OCI-LY7 (cell line): ENCODE measurements at regions not wholly inside any gene's neighbourhood (a gene's known extent, or its start where the extent isn't known, plus 50 kb on each side); places are given as distances from the start of the nearest gene placed in this dataset.

Source experiments
- BruUV-seq: library from RNA; stranded (reverse); fragments of 400-500 nt; replicated peaks from 2 replicates; lab custom pipeline; 2021; lab: Mats Ljungman, UMichigan
- CTCF ChIA-PET: fragments of 300-600 bp; sonication (Branson Sonifier 250); formaldehyde crosslinking; loops from one replicate; lab custom pipeline; 2022; ENCODE audit warnings: antibody characterized with exemption; ENCODE audit not compliant: unreplicated experiment; lab: Charles Lee
- POLR2A ChIA-PET: fragments of 300-600 bp; sonication (Branson Sonifier 250); formaldehyde crosslinking; loops from one replicate; lab custom pipeline; 2022; ENCODE audit warnings: antibody characterized with exemption; lab: Charles Lee
- DNase-seq: peaks from one replicate; pipeline ENCODE4 v3.0.0-alpha.2; 2015; ENCODE audit warnings: low spot score
- H2AFZ ChIP-seq: fragments of 200-600 bp; sonication (generic), shearing (Covaris generic); 2 replicates; pipeline ENCODE4 v1.6.1; 2014; ENCODE audit warnings: mild to moderate bottlenecking, antibody characterized with exemption, low read length, moderate library complexity
- H3K27ac ChIP-seq: fragments of 200-600 bp; sonication (generic); 2 replicates; pipeline ENCODE4 v1.5.1; 2014; ENCODE audit warnings: mixed run types, low read depth, mild to moderate bottlenecking, moderate library complexity, low read length, inconsistent platforms; ENCODE audit not compliant: poor library complexity, severe bottlenecking
- H3K36me3 ChIP-seq: fragments of 200-600 bp; sonication (generic); 2 replicates; pipeline ENCODE4 v1.6.1; 2014; ENCODE audit warnings: mild to moderate bottlenecking, antibody characterized with exemption, low read length, moderate library complexity, mixed read lengths; ENCODE audit not compliant: insufficient read depth
- H3K4me1 ChIP-seq: fragments of 200-600 bp; sonication (generic); 2 replicates; pipeline ENCODE4 v1.5.1; 2014; ENCODE audit warnings: mild to moderate bottlenecking, low read length; ENCODE audit not compliant: insufficient read depth, poor library complexity, severe bottlenecking
- H3K4me2 ChIP-seq: fragments of 200-600 bp; sonication (generic); 2 replicates; pipeline ENCODE4 v1.6.1; 2014; ENCODE audit warnings: mild to moderate bottlenecking, low read length
- H3K4me3 ChIP-seq: fragments of 200-600 bp; sonication (generic); 2 replicates; pipeline ENCODE4 v1.5.1; 2014; ENCODE audit warnings: mild to moderate bottlenecking, low read depth, low read length; ENCODE audit not compliant: poor library complexity, severe bottlenecking
- H3K79me2 ChIP-seq: fragments of 200-600 bp; sonication (generic); 2 replicates; pipeline ENCODE4 v1.6.1; 2016; ENCODE audit warnings: low read depth, mild to moderate bottlenecking, low read length, moderate library complexity, mixed read lengths; ENCODE audit not compliant: insufficient read depth
- H3K9me2 ChIP-seq: fragments of 200-600 bp; sonication (generic); 2 replicates; pipeline ENCODE4 v1.6.1; 2016; ENCODE audit warnings: mild to moderate bottlenecking, low read length, mixed read lengths; ENCODE audit not compliant: insufficient read depth
- H3K9me3 ChIP-seq: fragments of 200-600 bp; sonication (generic); 2 replicates; pipeline ENCODE4 v1.6.1; 2014; ENCODE audit warnings: mild to moderate bottlenecking, mixed run types, low read length, mixed read lengths
- H4K20me1 ChIP-seq: fragments of 200-600 bp; sonication (generic); 2 replicates; pipeline ENCODE4 v1.6.1; 2014; ENCODE audit warnings: mild to moderate bottlenecking, antibody characterized with exemption, low read length, moderate library complexity, mixed read lengths; ENCODE audit not compliant: insufficient read depth
- EZH2phosphoT487 ChIP-seq: fragments of 200-600 bp; sonication (generic); IDR thresholded peaks from 2 replicates; pipeline ENCODE4 v1.6.1; 2018; ENCODE audit warnings: low read depth, borderline replicate concordance, mild to moderate bottlenecking, mixed run types, antibody characterized with exemption, low read length, moderate library complexity, mixed read lengths
- intact Hi-C: fragments of 100-400 bp; cut with micrococcal nuclease; formaldehyde crosslinking; loops from one replicate; pipeline ENCODE4 v1.10.0; 2022; ENCODE audit not compliant: unreplicated experiment
- TF ChIP-seq, protein P1 (sequence below): fragments of 200-600 bp; sonication (generic); conservative IDR thresholded peaks from 2 replicates; pipeline ENCODE4 v1.5.1; 2014; ENCODE audit warnings: mild to moderate bottlenecking, antibody characterized with exemption, low read length, moderate library complexity, mixed read lengths

DNA sequence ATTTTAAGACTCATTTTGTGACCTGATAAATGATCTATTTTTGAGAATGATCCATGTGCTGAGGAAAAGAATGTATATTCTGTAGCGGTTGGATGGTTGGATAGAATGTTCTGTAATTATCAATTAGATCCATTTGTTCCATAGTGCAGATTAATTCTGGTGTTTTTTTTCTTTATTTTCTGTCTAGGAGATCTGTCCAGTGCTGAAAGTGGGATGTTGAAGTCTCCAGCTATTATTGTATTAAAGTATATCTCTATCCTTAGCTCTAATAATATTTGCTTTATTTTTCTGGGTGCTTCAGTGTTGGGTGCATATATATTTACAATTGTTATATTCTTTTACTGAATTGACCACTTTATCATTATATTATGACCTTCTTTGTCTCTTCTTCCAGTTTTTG, 1344.9 kb upstream of the TENM3 start:
- Histone ChIP-seq H3K9me3 (no peaks in the 10 kb centered on the region), H2AFZ (no peak overlapping the region), H3K36me3 (no peaks in the 10 kb centered on the region), H3K27ac (no peak overlapping the region), H3K4me1 (peaks cover 4% of the 10 kb centered on the region), H3K9me2 (no peaks in the 10 kb centered on the region), H4K20me1 (no peaks in the 10 kb centered on the region), H3K4me3 (no peak overlapping the region), H3K79me2 (no peaks in the 10 kb centered on the region), H3K4me2 (no peak overlapping the region)
- CTCF ChIA-PET = no interaction called here
- POLR2A ChIA-PET = interaction anchor here (0.9 kb wide), 2 partner anchors 9 to 26 kb away, joined by 3 read pairs; no protein-coding TSS in a partner anchor
- DNase-seq = no peak
- no peak for TF ChIP-seq EZH2phosphoT487
- TF ChIP-seq, protein P1, sequence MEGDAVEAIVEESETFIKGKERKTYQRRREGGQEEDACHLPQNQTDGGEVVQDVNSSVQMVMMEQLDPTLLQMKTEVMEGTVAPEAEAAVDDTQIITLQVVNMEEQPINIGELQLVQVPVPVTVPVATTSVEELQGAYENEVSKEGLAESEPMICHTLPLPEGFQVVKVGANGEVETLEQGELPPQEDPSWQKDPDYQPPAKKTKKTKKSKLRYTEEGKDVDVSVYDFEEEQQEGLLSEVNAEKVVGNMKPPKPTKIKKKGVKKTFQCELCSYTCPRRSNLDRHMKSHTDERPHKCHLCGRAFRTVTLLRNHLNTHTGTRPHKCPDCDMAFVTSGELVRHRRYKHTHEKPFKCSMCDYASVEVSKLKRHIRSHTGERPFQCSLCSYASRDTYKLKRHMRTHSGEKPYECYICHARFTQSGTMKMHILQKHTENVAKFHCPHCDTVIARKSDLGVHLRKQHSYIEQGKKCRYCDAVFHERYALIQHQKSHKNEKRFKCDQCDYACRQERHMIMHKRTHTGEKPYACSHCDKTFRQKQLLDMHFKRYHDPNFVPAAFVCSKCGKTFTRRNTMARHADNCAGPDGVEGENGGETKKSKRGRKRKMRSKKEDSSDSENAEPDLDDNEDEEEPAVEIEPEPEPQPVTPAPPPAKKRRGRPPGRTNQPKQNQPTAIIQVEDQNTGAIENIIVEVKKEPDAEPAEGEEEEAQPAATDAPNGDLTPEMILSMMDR = no peak
- no TSS peak for BruUV-seq
- intact Hi-C loops = no loop called here

DNA sequence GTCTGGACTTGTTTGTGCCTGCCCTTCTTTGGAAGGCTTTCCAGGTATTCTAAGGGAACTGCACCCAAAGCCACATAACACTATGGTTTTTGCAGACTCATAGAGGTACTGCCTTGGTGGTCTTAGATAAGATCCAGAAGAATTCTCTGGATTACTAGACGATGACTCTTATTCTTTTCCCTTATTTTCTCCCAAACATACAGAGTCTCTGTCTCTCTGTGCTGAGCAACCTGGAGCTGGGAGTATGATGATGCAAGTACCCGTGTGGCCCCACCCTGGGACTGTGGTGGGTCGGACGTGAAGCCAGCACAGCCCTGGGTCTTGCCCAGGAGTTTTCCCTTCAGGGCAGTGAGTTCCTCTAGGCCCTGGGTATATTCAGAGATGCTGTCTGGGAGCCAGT, 1342.4 kb upstream of the TENM3 start:
- BruUV-seq = no TSS peak
- DNase-seq = no peak
- Histone ChIP-seq H3K4me2 (no peak overlapping the region), H3K9me2 (no peaks in the 10 kb centered on the region), H3K27ac (no peak overlapping the region), H2AFZ (no peak overlapping the region), H3K79me2 (no peaks in the 10 kb centered on the region), H4K20me1 (no peaks in the 10 kb centered on the region), H3K4me3 (no peak overlapping the region), H3K4me1 (peaks cover 4% of the 10 kb centered on the region), H3K36me3 (no peaks in the 10 kb centered on the region), H3K9me3 (no peaks in the 10 kb centered on the region)
- ChIA-PET CTCF (no interaction called here), POLR2A (no interaction called here)
- intact Hi-C loops = no loop called here
- TF ChIP-seq EZH2phosphoT487 = no peak
- TF ChIP-seq, protein P1 = no peak

DNA sequence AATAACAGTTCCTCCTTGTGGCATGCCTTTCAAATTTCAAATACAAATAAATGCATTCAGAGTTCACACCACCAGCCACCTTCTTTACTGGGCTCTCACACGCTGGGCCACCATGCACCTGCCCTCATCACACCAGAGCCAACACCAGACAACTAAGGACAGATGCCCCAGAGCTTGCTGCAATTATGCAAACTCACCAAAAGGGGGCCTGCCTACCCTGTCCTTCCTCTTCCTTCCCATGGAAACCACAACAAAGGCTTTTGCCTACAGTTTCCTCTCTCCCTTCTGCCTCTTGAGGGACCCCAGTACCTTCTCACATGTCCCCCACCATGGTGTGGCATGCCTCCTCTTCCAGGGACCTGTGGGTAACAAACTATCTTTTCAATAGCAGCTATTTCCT, 1333.9 kb upstream of the TENM3 start:
- H4K20me1 ChIP-seq = no peaks in the 10 kb centered on the region
- H3K27ac ChIP-seq = no peak overlapping the region
- no peak overlapping the region for H3K4me2 ChIP-seq
- no peaks in the 10 kb centered on the region for H3K9me3 ChIP-seq
- BruUV-seq = no TSS peak
- DNase-seq = peak; percentile 23
- no peak overlapping the region for H3K4me3 ChIP-seq
- no peaks in the 10 kb centered on the region for H3K9me2 ChIP-seq
- H3K79me2 ChIP-seq = no peaks in the 10 kb centered on the region
- POLR2A ChIA-PET = interaction anchor here (0.8 kb wide), 1 partner anchor 11 kb away, joined by 4 read pairs; no protein-coding TSS in a partner anchor
- CTCF ChIA-PET = no interaction called here
- no peak overlapping the region for H2AFZ ChIP-seq
- H3K36me3 ChIP-seq = no peaks in the 10 kb centered on the region
- TF ChIP-seq EZH2phosphoT487 = no peak
- TF ChIP-seq, protein P1 = peak; percentile 56
- H3K4me1 ChIP-seq = no peaks in the 10 kb centered on the region
- intact Hi-C loops = no loop called here
